Mucosa of stomach (tissue), 1 donor: ENCODE measurements at regions not wholly inside any gene's neighbourhood (a gene's known extent, or its start where the extent isn't known, plus 50 kb on each side); places are given as distances from the start of the nearest gene placed in this dataset.

Experiments used
- H3K27me3 ChIP-seq: one replicate; pipeline ENCODE4 v1.7.0; 2013; ENCODE audit warnings: mild to moderate bottlenecking, low read length; ENCODE audit not compliant: control insufficient read depth, insufficient read depth
- H3K36me3 ChIP-seq: one replicate; pipeline ENCODE4 v1.7.0; 2013; ENCODE audit warnings: low read length; ENCODE audit not compliant: control insufficient read depth, insufficient read depth
- H3K4me1 ChIP-seq: one replicate; pipeline ENCODE4 v1.7.0; 2013; ENCODE audit warnings: mild to moderate bottlenecking, low read length; ENCODE audit not compliant: control insufficient read depth, insufficient read depth
- H3K4me3 ChIP-seq: one replicate; pipeline ENCODE4 v1.7.0; 2013; ENCODE audit warnings: low read length
- H3K9ac ChIP-seq: one replicate; pipeline ENCODE4 v1.7.0; 2013; ENCODE audit warnings: mild to moderate bottlenecking, low read length, moderate library complexity
- H3K9me3 ChIP-seq: one replicate; pipeline ENCODE4 v1.7.0; 2013; ENCODE audit warnings: mild to moderate bottlenecking, low read length, moderate library complexity; ENCODE audit not compliant: control insufficient read depth
- donor health status: Pancreatic carcinoma.

DNA sequence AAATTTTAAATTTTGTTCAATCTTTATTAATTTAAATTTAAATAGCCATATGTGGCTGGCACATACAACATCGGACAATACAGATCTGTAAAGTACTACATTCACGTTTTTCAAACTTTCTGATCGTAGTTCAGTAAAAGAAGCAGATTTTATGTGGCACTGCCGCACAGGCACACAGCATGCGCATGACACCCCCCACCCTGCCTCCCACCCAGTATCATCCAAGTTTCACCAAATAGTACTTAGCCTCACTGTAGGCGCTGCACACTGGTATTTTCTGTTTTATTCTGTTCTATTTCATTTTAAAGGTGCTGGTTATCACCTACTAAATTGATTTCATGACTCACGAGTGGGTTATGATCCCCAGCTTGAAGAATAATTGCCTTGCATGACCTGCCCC lies 159.9 kb downstream of the HIPK3 start:
- Histone ChIP-seq H3K9ac (no peak overlapping the region), H3K4me3 (no peak overlapping the region), H3K9me3 (no peaks in the 10 kb centered on the region), H3K36me3 (no peaks in the 10 kb centered on the region), H3K4me1 (no peaks in the 10 kb centered on the region), H3K27me3 (no peaks in the 10 kb centered on the region)

DNA sequence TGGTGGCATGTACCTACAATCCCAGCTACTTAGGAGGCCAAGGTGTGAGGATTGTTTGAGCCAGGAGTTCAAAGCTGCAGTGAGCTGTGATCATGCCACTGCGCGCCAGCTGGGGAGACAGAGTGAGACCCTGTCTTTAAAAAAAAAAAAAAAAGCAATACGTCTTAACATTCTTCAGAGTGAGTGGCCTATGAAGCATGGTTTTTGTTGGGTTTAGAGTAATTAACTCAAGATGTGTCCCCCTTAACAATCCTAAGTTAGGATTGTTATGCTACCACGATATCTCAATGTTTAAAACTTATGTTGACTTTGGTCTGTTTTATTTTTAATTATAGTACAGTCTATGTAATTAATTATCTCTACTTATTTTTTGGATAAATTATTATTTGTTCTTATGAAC lies 156.1 kb downstream of the HIPK3 start:
- Histone ChIP-seq H3K4me3 (no peak overlapping the region), H3K27me3 (no peaks in the 10 kb centered on the region), H3K4me1 (no peaks in the 10 kb centered on the region), H3K9ac (no peak overlapping the region), H3K36me3 (no peaks in the 10 kb centered on the region), H3K9me3 (no peaks in the 10 kb centered on the region)

DNA sequence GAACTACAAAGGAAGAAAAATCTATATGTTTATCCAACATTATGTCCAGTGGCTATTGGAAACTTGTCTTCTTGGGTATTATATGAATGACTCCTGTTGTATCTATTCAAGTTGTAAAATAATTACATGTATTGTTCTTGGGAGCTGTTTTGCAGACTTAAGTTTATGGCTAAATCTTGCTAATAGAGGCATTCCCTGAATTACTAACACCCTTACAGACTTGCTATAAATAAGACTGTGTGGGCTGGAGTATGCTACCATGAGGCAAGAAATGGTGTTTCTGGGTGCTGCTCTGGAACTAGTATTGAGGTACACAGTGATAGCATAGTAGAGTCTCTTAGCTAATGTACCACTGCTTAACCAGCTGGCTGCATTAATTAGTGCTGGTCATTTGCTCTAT lies 155.1 kb downstream of the HIPK3 start:
- Histone ChIP-seq H3K4me1 (no peaks in the 10 kb centered on the region), H3K9me3 (no peaks in the 10 kb centered on the region), H3K4me3 (no peak overlapping the region), H3K27me3 (no peaks in the 10 kb centered on the region), H3K9ac (no peak overlapping the region), H3K36me3 (no peaks in the 10 kb centered on the region)

DNA sequence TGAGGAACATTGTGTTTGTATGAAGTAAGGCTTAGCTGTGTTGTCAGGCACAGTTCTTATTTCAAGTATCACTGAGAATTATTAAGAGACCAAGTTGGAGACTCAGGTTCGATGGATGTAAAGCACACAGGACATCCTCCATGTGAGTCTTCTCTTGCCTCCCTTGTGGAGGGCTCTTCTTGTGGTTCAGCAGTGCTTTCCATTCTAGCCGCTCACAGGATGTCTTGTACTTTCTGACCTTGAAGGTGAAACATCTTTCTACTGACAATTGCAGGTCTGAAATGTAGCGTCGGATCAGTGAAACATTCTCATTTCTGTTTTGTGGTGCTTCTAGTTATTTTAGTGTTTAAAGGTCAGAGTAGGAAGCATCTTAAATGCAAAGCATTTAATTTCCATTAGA lies 154.6 kb downstream of the HIPK3 start:
- Histone ChIP-seq H3K4me1 (no peaks in the 10 kb centered on the region), H3K36me3 (no peaks in the 10 kb centered on the region), H3K9me3 (no peaks in the 10 kb centered on the region), H3K9ac (no peak overlapping the region), H3K27me3 (no peaks in the 10 kb centered on the region), H3K4me3 (no peak overlapping the region)

DNA sequence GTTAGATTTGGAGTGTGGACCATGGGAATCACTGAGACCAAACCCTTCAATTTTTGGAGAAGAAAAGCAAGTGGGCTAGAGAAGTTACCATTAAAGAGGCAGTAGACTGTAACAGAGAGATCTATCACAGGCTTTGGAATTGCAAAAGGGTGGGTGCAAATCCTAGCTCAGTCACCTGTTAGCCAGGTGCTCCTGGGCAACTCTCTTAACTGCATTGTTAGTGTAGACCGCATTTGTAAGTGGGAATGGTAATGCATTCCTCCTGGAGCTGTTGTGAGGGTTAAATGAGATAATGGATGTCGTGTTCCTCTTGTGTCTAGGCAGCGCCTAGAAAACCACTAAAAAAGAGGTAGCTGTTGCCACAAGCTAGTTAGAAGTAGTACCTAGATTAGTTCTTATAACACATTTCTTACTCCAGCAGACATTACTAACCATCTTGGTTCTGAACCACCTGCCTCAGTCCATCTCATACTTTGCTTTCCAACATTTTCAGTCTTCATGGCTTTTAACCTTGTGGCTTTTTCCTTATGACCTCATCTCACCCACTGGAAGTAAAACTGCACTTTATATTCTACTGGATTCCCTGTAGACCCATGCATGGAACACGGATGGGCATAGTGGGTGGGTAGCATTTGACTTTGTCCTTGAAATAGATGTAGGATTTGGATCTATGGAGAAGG lies 153.0 kb downstream of the HIPK3 start:
- Histone ChIP-seq H3K9ac (no peak overlapping the region), H3K36me3 (no peaks in the 10 kb centered on the region), H3K4me1 (no peaks in the 10 kb centered on the region), H3K27me3 (no peaks in the 10 kb centered on the region), H3K4me3 (no peak overlapping the region), H3K9me3 (no peaks in the 10 kb centered on the region)
